IMR-90 (cell line): ENCODE measurements at regions not wholly inside any gene's neighbourhood (a gene's known extent, or its start where the extent isn't known, plus 50 kb on each side); places are given as distances from the start of the nearest gene placed in this dataset.

ENCODE experiments used
- ATAC-seq: fragments of 200-7000 bp; cut with Tn5 transposase; 2 replicates; pipeline ENCODE4 v1.9.1; 2020; ENCODE audit warnings: low read depth, mild to moderate bottlenecking, moderate library complexity
- BruUV-seq: library from RNA; stranded (reverse); fragments of 400-500 nt; replicated peaks from 2 replicates; lab custom pipeline; 2021; lab: Mats Ljungman, UMichigan
- CTCF ChIA-PET: fragments of 300-600 bp; formaldehyde crosslinking; extraction: SDS; loops from one replicate; lab custom pipeline; 2021; ENCODE audit warnings: antibody characterized with exemption; lab: Yijun Ruan, JAX
- POLR2A ChIA-PET: fragments of 300-600 bp; sonication (Branson Sonifier 250); formaldehyde crosslinking; loops from one replicate; lab custom pipeline; 2022; ENCODE audit warnings: antibody characterized with exemption; ENCODE audit not compliant: unreplicated experiment; lab: Charles Lee
- DNase-seq: peaks from one replicate; pipeline ENCODE4 v3.0.0; 2013
- H2AFZ ChIP-seq: replicated peaks from 2 replicates; pipeline ENCODE3; 2013; ENCODE audit warnings: low read length, mild to moderate bottlenecking; ENCODE audit not compliant: poor library complexity
- H2AK5ac ChIP-seq: 2 replicates; pipeline ENCODE4 v1.6.1; 2013; ENCODE audit warnings: low read depth, low read length, inconsistent platforms
- H2AK9ac ChIP-seq: replicated peaks from 2 replicates; pipeline ENCODE3; 2013; ENCODE audit warnings: mild to moderate bottlenecking, low read depth, low read length, moderate library complexity; ENCODE audit not compliant: poor library complexity
- H2BK120ac ChIP-seq: 2 replicates; pipeline ENCODE4 v1.6.1; 2013; ENCODE audit warnings: low read depth, low read length, inconsistent platforms
- H2BK15ac ChIP-seq: 3 replicates; pipeline ENCODE4 v1.6.1; 2013; ENCODE audit warnings: low read depth, low read length, inconsistent platforms
- H2BK20ac ChIP-seq: 2 replicates; pipeline ENCODE4 v1.6.1; 2013; ENCODE audit warnings: low read depth, mild to moderate bottlenecking, inconsistent platforms, low read length, moderate library complexity
- H2BK5ac ChIP-seq: 2 replicates; pipeline ENCODE4 v1.6.1; 2013; ENCODE audit warnings: mild to moderate bottlenecking, low read depth, low read length, inconsistent platforms; ENCODE audit not compliant: poor library complexity, severe bottlenecking
- H3K14ac ChIP-seq: replicated peaks from 2 replicates; pipeline ENCODE4 v1.6.1; 2013; ENCODE audit warnings: low read depth, low read length, inconsistent platforms
- H3K18ac ChIP-seq: 2 replicates; pipeline ENCODE4 v1.6.1; 2013; ENCODE audit warnings: low read depth, low read length, control low read depth
- H3K23ac ChIP-seq: 2 replicates; pipeline ENCODE4 v1.6.1; 2013; ENCODE audit warnings: low read depth, low read length, inconsistent platforms
- H3K27ac ChIP-seq: 2 replicates; pipeline ENCODE4 v1.5.1; 2013; ENCODE audit warnings: mild to moderate bottlenecking, control low read depth, low read length; ENCODE audit not compliant: insufficient read depth
- H3K27me3 ChIP-seq: 2 replicates; pipeline ENCODE4 v1.6.1; 2013; ENCODE audit warnings: low read length; ENCODE audit not compliant: control insufficient read depth, insufficient read depth
- H3K36me3 ChIP-seq: 2 replicates; pipeline ENCODE4 v1.6.1; 2013; ENCODE audit warnings: low read length, mixed read lengths; ENCODE audit not compliant: control insufficient read depth, insufficient read depth
- H3K4ac ChIP-seq: 2 replicates; pipeline ENCODE4 v1.6.1; 2013; ENCODE audit warnings: low read depth, low read length, inconsistent platforms
- H3K4me1 ChIP-seq: 2 replicates; pipeline ENCODE4 v1.6.1; 2013; ENCODE audit warnings: low read length, mixed read lengths; ENCODE audit not compliant: control insufficient read depth, insufficient read depth
- H3K4me2 ChIP-seq: 2 replicates; pipeline ENCODE4 v1.6.1; 2013; ENCODE audit warnings: low read depth, mild to moderate bottlenecking, control low read depth, low read length, moderate library complexity
- H3K4me3 ChIP-seq: 2 replicates; pipeline ENCODE4 v1.5.1; 2013; ENCODE audit warnings: low read depth, mild to moderate bottlenecking, control low read depth, low read length, moderate library complexity; ENCODE audit not compliant: insufficient read depth
- H3K56ac ChIP-seq: 2 replicates; pipeline ENCODE4 v1.6.1; 2013; ENCODE audit warnings: low read length, inconsistent platforms; ENCODE audit not compliant: insufficient read depth; ENCODE audit errors: extremely low read depth
- H3K79me1 ChIP-seq, 2 experiments: 2 replicates each; pipeline ENCODE4 v1.6.1; 2013; ENCODE audit warnings: low read length in 2 of 2, inconsistent platforms in 1 of 2, low read depth in 1 of 2
- H3K9ac ChIP-seq: 2 replicates; pipeline ENCODE4 v1.6.1; 2013; ENCODE audit warnings: low read depth, low read length, control low read depth
- H3K9me1 ChIP-seq: 2 replicates; pipeline ENCODE4 v1.6.1; 2013; ENCODE audit warnings: low read length, inconsistent platforms; ENCODE audit not compliant: insufficient read depth
- H3K9me3 ChIP-seq: 2 replicates; pipeline ENCODE4 v1.6.1; 2013; ENCODE audit warnings: low read length; ENCODE audit not compliant: control insufficient read depth, insufficient read depth
- H4K20me1 ChIP-seq: 2 replicates; pipeline ENCODE4 v1.6.1; 2013; ENCODE audit warnings: low read length, inconsistent platforms; ENCODE audit not compliant: insufficient read depth
- H4K5ac ChIP-seq: 2 replicates; pipeline ENCODE4 v1.6.1; 2013; ENCODE audit warnings: mild to moderate bottlenecking, low read depth, low read length, control low read depth
- H4K8ac ChIP-seq, 2 experiments: 2 replicates each; pipeline ENCODE4 v1.6.1; 2013; ENCODE audit warnings: low read depth in 2 of 2, low read length in 2 of 2, control low read depth in 1 of 2, inconsistent platforms in 1 of 2
- H4K91ac ChIP-seq: 2 replicates; pipeline ENCODE4 v1.6.1; 2013; ENCODE audit warnings: low read depth, low read length, inconsistent platforms; ENCODE audit not compliant: insufficient read depth
- CTCF ChIP-seq: conservative IDR thresholded peaks from 2 replicates; pipeline ENCODE4 v1.5.1; 2012; ENCODE audit warnings: mild to moderate bottlenecking, low read depth, low read length, improper control_type of control experiment
- FOS ChIP-seq: fragments of 150-350 bp; IDR thresholded peaks from 2 replicates; pipeline ENCODE4 v1.6.1; 2016; ENCODE audit warnings: low read depth, low read length
- MAFK ChIP-seq: IDR thresholded peaks from 2 replicates; pipeline ENCODE4 v1.6.1; 2012; ENCODE audit warnings: low read depth, low read length, improper control_type of control experiment
- MAZ ChIP-seq: IDR thresholded peaks from 2 replicates; pipeline ENCODE4 v1.6.1; 2012; ENCODE audit warnings: low read depth, mild to moderate bottlenecking, low read length, improper control_type of control experiment, moderate library complexity, borderline replicate concordance
- USF2 ChIP-seq: fragments of 150-350 bp; IDR thresholded peaks from 2 replicates; pipeline ENCODE4 v1.6.1; 2017; ENCODE audit warnings: mild to moderate bottlenecking, antibody characterized with exemption, low read length, low read depth
- WGBS, 2 experiments: methylation state at CpG; one replicate each; pipeline versions ENCODE4 v1.1.5 to v1.1.7; 2013; ENCODE audit warnings: missing lambda C conversion rate in 2 of 2; ENCODE audit not compliant: insufficient read length in 1 of 2; ENCODE audit errors: extremely low coverage in 2 of 2; 5-methylcytosine and 5-hydroxymethylcytosine counted together
- dilution Hi-C: fragments of 300-500 bp; cut with HindIII; formaldehyde crosslinking; loops from one replicate; pipeline ENCODE4 v1.14.3; 2018; ENCODE audit warnings: low sequenced_read_pairs; ENCODE audit not compliant: unreplicated experiment
- in situ Hi-C: fragments of 300-500 bp; cut with MboI; formaldehyde crosslinking; loops from 3 replicates; pipeline ENCODE4 v1.14.3; 2019; ENCODE audit warnings: low sequenced_read_pairs, inconsistent platforms, mixed read lengths
- intact Hi-C: fragments of 100-400 bp; cut with micrococcal nuclease; formaldehyde crosslinking; loops from 2 replicates; pipeline ENCODE4 v1.10.0; 2022

GRCh38 chr7:33729726-33730125 is 175.6 kb upstream of the BMPER start:
- no TSS peak for BruUV-seq

More at GRCh38 chr7:33729726-33730125, 175.6 kb upstream of the BMPER start:
- Histone ChIP-seq H3K4me1 (no peaks in the 10 kb centered on the region), H3K4me3 (no peak overlapping the region), H4K91ac (no peak overlapping the region), H3K4ac (no peak overlapping the region), H2BK15ac (no peak overlapping the region), H2BK20ac (no peak overlapping the region), H3K27me3 (peaks cover 10% of the 10 kb centered on the region; the same call in 1 of the 2 replicates), H3K23ac (no peak overlapping the region), H3K79me1 (no peaks in the 10 kb centered on the region), H3K14ac (no peak overlapping the region), H2AFZ (no peak overlapping the region), H3K9me3 (no peaks in the 10 kb centered on the region), H4K5ac (no peak overlapping the region), H4K8ac (no peak overlapping the region), H2BK5ac (no peak overlapping the region), H2BK120ac (no peak overlapping the region), H3K9me1 (no peaks in the 10 kb centered on the region), H2AK9ac (no peak overlapping the region), H3K18ac (no peak overlapping the region), H4K20me1 (no peaks in the 10 kb centered on the region), H3K36me3 (no peaks in the 10 kb centered on the region), H3K4me2 (no peak overlapping the region), H2AK5ac (no peak overlapping the region), H3K56ac (no peak overlapping the region), H3K9ac (no peak overlapping the region), H3K27ac (no peak overlapping the region)
- TF ChIP-seq CTCF (no peak), MAFK (no peak), FOS (no peak), MAZ (no peak), USF2 (no peak)
- ChIA-PET CTCF (no interaction called here), POLR2A (no interaction called here)
- in situ Hi-C loops, result no loop called here
- intact Hi-C loops, result no loop called here
- no peak for DNase-seq
- dilution Hi-C loops, result no loop called here
- ATAC-seq, result no peak
- WGBS, 2 experiments, result 90% methylated on average over 2 of the region's 3 CpGs; no CpG with 5 or more reads in 1 of the 2 experiments
